ENCODE measurements at regions not wholly inside any gene's neighbourhood (a gene's known extent, or its start where the extent isn't known, plus 50 kb on each side); places are given as distances from the start of the nearest gene placed in this dataset.

GRCh38 chr4:11497212-11497806 is 68.6 kb upstream of the HS3ST1 start:
- H3K9me3 ChIP-seq (ENCODE audit: control insufficient read depth, low read length) = no peaks in the 10 kb centered on the region
- H3K27ac ChIP-seq = no peak overlapping the region
- H2AFZ ChIP-seq = no peak overlapping the region
- no peaks in the 10 kb centered on the region for H3K36me3 ChIP-seq (ENCODE audit: control insufficient read depth, insufficient read depth, low read length)
- no peak overlapping the region for H3K4me3 ChIP-seq (ENCODE audit: low read depth, low read length)
- TF ChIP-seq CTCF (IDR thresholded peaks at IDR 0.05) = no peak
- no peak overlapping the region for H3K9ac ChIP-seq
- H3K79me2 ChIP-seq = no peaks in the 10 kb centered on the region
- H3K4me1 ChIP-seq = no peaks in the 10 kb centered on the region
- H3K4me2 ChIP-seq (ENCODE audit: low read length) = no peak overlapping the region
- no peaks in the 10 kb centered on the region for H3K27me3 ChIP-seq (ENCODE audit: control insufficient read depth, insufficient read depth, low read length)

- Histone ChIP-seq H3K9me3 (ENCODE audit: control insufficient read depth, low read length) (no peaks in the 10 kb centered on the region), H3K27ac (no peak overlapping the region)
- TF ChIP-seq CTCF (IDR thresholded peaks at IDR 0.05) = no peak
Observed at GRCh38 chr4:11496351-11496829, 67.7 kb upstream of the HS3ST1 start.

GRCh38 chr4:11495818-11496217 is 67.1 kb upstream of the HS3ST1 start:
- no peaks in the 10 kb centered on the region for H3K4me1 ChIP-seq
- no peak overlapping the region for H3K4me2 ChIP-seq (ENCODE audit: low read length)
- no peak overlapping the region for H3K27ac ChIP-seq

More at GRCh38 chr4:11496351-11496829, 67.7 kb upstream of the HS3ST1 start:
- Histone ChIP-seq H3K36me3 (ENCODE audit: control insufficient read depth, insufficient read depth, low read length) (no peaks in the 10 kb centered on the region), H3K4me1 (no peaks in the 10 kb centered on the region), H3K4me2 (ENCODE audit: low read length) (no peak overlapping the region), H2AFZ (no peak overlapping the region), H3K79me2 (no peaks in the 10 kb centered on the region), H3K27me3 (ENCODE audit: control insufficient read depth, insufficient read depth, low read length) (no peaks in the 10 kb centered on the region), H3K9ac (no peak overlapping the region), H3K4me3 (ENCODE audit: low read depth, low read length) (no peak overlapping the region)

GRCh38 chr4:11495291-11495690 is 66.6 kb upstream of the HS3ST1 start:
- H3K27me3 ChIP-seq (ENCODE audit: control insufficient read depth, insufficient read depth, low read length) = no peaks in the 10 kb centered on the region
- no peaks in the 10 kb centered on the region for H3K36me3 ChIP-seq (ENCODE audit: control insufficient read depth, insufficient read depth, low read length)
- TF ChIP-seq CTCF (IDR thresholded peaks at IDR 0.05) = no peak
- H3K27ac ChIP-seq = no peak overlapping the region
- no peak overlapping the region for H2AFZ ChIP-seq
- no peak overlapping the region for H3K9ac ChIP-seq
- no peaks in the 10 kb centered on the region for H3K4me1 ChIP-seq
- H3K79me2 ChIP-seq = no peaks in the 10 kb centered on the region
- H3K9me3 ChIP-seq (ENCODE audit: control insufficient read depth, low read length) = no peaks in the 10 kb centered on the region
- no peak overlapping the region for H3K4me3 ChIP-seq (ENCODE audit: low read depth, low read length)
- no peak overlapping the region for H3K4me2 ChIP-seq (ENCODE audit: low read length)

More at GRCh38 chr4:11495818-11496217, 67.1 kb upstream of the HS3ST1 start:
- no peaks in the 10 kb centered on the region for H3K36me3 ChIP-seq (ENCODE audit: control insufficient read depth, insufficient read depth, low read length)
- no peaks in the 10 kb centered on the region for H3K9me3 ChIP-seq (ENCODE audit: control insufficient read depth, low read length)
- H2AFZ ChIP-seq = no peak overlapping the region
- TF ChIP-seq CTCF (IDR thresholded peaks at IDR 0.05) = no peak
- H3K27me3 ChIP-seq (ENCODE audit: control insufficient read depth, insufficient read depth, low read length) = no peaks in the 10 kb centered on the region
- no peaks in the 10 kb centered on the region for H3K79me2 ChIP-seq
- no peak overlapping the region for H3K4me3 ChIP-seq (ENCODE audit: low read depth, low read length)
- H3K9ac ChIP-seq = no peak overlapping the region

GRCh38 chr4:11494232-11494631 is 65.5 kb upstream of the HS3ST1 start:
- TF ChIP-seq CTCF (IDR thresholded peaks at IDR 0.05) = no peak

More at GRCh38 chr4:11494232-11494631, 65.5 kb upstream of the HS3ST1 start:
- Histone ChIP-seq H3K4me1 (no peaks in the 10 kb centered on the region), H2AFZ (no peak overlapping the region), H3K27me3 (ENCODE audit: control insufficient read depth, insufficient read depth, low read length) (no peaks in the 10 kb centered on the region), H3K4me2 (ENCODE audit: low read length) (no peak overlapping the region), H3K9ac (no peak overlapping the region), H3K9me3 (ENCODE audit: control insufficient read depth, low read length) (no peaks in the 10 kb centered on the region), H3K79me2 (no peaks in the 10 kb centered on the region), H3K36me3 (ENCODE audit: control insufficient read depth, insufficient read depth, low read length) (no peaks in the 10 kb centered on the region), H3K4me3 (ENCODE audit: low read depth, low read length) (no peak overlapping the region), H3K27ac (no peak overlapping the region)
